WI38 (cell line): ENCODE measurements at regions not wholly inside any gene's neighbourhood (a gene's known extent, or its start where the extent isn't known, plus 50 kb on each side); places are given as distances from the start of the nearest gene placed in this dataset.
"Not testable (repeated sequence)": the region's sequence is repeated elsewhere in the genome, so short reads cannot be mapped to it uniquely, and the experiment has no call there.

Source experiments
- H3K4me3 ChIP-seq: 2 replicates; pipeline ENCODE4 v1.5.1; 2011; ENCODE audit warnings: low read depth, mild to moderate bottlenecking, control low read depth, low read length
- TF ChIP-seq, protein P1 (sequence below): IDR thresholded peaks from 2 replicates; pipeline ENCODE4 v1.5.1; 2012; ENCODE audit warnings: low read depth, mild to moderate bottlenecking, control low read depth, low read length

DNA sequence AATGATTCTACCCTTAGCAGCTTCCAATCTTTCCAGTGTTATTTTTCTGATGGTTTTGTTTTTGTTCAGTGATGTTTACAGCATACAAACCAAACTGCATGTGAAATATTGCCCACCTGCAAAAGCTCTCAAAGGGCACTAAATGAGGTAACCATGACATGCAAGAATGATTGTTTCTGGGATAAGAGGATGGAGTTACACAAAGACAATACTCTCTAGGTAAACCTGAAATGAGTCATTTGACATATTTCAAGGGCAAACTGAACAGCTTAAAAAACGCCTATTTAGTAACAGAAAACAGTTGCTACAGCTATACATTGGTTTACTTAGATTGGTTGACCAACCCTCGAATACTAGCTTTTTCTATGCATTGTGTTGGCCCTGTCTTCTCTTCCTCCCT is 481.7 kb downstream of the ZPLD1 start:
- no peak overlapping the region for H3K4me3 ChIP-seq
- TF ChIP-seq, protein P1, sequence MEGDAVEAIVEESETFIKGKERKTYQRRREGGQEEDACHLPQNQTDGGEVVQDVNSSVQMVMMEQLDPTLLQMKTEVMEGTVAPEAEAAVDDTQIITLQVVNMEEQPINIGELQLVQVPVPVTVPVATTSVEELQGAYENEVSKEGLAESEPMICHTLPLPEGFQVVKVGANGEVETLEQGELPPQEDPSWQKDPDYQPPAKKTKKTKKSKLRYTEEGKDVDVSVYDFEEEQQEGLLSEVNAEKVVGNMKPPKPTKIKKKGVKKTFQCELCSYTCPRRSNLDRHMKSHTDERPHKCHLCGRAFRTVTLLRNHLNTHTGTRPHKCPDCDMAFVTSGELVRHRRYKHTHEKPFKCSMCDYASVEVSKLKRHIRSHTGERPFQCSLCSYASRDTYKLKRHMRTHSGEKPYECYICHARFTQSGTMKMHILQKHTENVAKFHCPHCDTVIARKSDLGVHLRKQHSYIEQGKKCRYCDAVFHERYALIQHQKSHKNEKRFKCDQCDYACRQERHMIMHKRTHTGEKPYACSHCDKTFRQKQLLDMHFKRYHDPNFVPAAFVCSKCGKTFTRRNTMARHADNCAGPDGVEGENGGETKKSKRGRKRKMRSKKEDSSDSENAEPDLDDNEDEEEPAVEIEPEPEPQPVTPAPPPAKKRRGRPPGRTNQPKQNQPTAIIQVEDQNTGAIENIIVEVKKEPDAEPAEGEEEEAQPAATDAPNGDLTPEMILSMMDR = no peak

DNA sequence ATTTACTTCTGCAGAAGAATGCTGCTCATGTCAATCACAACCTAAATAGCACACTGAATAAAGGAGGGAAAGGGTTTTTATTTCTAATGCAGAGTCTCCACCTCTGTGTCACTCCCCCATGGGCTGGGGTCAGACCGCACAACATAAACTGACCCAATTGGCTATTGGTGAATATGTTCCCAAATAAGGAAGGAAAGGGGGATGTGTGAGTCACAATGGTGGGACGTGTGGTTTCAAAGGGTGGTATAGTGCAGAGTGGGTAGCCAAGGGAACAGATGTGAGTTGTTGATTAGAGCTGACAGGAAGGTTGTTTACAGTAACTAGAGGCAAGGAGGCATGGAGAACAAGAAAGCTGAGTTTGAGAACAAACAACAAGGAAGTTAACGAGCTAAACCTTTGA is 491.8 kb downstream of the ZPLD1 start:
- no peak overlapping the region for H3K4me3 ChIP-seq
- TF ChIP-seq, protein P1 = no peak

DNA sequence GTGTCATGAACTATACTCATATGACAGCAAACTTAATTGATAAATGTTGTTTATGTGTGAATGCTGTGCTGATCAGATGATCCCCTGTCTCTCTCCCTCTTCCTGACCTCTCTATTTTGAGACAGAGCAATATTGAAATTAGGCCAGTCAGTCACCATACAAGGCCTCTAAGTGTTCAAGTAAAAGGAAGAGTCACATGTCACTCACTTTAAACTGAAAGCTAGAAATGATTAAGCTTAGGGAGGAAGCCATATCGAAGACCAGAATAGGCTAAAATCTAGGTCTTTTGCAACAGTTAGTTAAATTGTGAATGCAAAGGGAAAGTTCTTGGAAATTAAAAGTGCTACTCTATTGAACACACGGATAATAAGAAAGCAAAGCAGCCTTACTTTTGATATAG is 498.6 kb downstream of the ZPLD1 start:
- H3K4me3 ChIP-seq = no peak overlapping the region

DNA sequence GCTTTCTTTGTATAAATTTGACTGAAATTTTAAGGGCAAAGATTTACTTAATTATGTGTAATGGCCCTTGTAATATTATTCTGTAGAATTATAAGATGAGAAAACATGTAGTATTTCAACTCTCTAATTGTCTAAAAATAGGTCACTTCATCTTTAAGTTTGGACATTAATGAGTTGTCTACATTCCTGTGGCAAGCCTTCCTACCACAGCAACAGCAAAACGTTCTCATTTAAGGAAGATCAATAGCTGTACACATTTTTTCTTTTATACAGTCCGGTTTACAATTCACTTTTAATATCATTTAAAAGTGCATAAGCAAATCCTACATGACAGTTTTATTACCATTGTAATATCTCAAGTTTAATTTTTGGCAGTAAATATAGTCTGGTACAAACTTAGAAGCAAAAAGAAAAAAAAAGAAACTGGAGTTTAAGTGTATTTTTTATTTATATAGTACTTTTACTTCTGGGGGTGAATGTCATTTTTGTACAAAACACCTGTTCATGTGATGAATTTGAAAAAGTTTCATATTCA is 501.8 kb downstream of the ZPLD1 start:
- no peak overlapping the region for H3K4me3 ChIP-seq
- TF ChIP-seq, protein P1 = no peak

More for the DNA sequence above, 498.6 kb downstream of the ZPLD1 start:
- TF ChIP-seq, protein P1 = no peak

DNA sequence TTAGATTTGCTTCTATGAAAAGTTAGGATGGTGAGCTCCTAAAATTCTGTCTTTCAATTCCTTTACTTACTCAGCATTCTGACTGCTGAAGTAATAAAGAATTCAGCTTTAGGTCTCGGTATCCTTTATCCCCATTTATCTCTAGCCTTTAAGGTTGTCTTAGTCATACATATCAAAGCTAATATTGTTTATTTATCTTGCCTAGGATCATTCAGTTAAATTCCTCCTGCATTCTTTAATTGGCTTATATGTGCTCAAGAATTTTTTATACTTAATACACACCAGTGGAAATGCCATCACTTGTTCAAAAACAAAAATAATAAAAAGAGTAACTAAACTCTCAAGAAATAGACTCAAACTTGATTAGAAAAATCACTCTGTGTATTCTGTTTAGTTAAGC is 507.0 kb downstream of the ZPLD1 start:
- TF ChIP-seq, protein P1 = no peak
- no peak overlapping the region for H3K4me3 ChIP-seq

DNA sequence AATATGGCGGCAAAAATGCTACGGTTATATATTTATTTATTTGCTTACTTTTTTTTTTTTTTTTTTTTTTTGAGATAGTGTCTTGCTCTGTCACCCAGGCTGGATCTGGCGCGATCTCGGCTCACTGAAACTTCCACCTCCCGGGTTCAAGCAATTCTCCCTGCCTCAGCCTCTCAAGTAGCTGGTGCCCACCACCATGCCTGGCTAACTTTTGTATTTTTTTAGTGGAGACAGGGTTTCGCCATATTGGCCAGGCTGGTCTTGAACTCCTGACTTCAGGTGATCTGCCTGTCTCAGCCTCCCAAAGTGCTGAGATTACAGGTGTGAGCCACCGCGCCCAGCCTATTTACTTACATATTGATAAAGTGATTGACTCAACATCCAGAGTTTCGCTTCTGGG is 511.6 kb downstream of the ZPLD1 start:
- H3K4me3 ChIP-seq = not testable (repeated sequence)

DNA sequence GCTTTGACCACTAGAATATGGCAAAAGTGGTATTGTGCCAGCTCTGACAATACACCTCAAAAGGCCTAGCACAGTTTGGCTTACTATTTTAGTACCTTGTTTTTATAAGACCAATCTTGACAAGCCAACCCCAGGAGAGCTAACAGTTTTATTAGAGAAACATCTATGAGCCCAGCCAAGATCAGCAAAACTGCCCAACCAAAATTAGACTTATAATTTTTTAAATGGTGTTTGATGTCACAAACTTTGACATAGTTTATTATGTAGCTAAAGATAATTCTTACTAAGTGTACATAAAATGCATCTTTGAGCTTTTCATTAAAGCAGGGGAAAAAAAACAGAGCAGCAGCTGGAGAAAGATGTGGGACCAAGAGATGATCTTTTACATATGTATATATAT is 537.5 kb downstream of the ZPLD1 start:
- H3K4me3 ChIP-seq = no peak overlapping the region
- TF ChIP-seq, protein P1 = no peak

DNA sequence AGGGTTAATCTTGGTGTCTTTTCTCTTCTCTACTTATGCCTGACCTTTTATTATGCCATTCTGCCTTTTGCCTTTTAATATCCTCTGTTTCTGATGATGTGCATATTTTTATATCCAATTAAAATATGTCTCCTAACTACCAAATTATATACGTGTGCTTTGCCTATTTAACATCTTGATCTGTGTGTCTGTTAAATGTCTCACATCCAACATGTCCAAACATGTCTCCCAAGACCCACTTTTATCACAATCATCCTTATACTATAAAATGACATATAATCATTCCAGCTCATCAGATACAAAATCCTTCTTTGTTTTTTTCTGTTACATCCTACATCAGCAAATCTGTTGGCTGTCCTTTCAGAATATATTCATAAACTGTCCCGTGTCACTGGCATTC is 539.5 kb downstream of the ZPLD1 start:
- TF ChIP-seq, protein P1 = no peak
- H3K4me3 ChIP-seq = no peak overlapping the region
